COLO668 (cell line): ENCODE measurements at regions not wholly inside any gene's neighbourhood (a gene's known extent, or its start where the extent isn't known, plus 50 kb on each side); places are given as distances from the start of the nearest gene placed in this dataset.
A peak's percentile ranks its signal among the peaks of the same experiment; 100 is the strongest.

ENCODE experiments used
- DNase-seq: peaks from one replicate; lab custom pipeline; 2025; ENCODE audit not compliant: unreplicated experiment; lab: John Stamatoyannopoulos, UW

GRCh38 chr1:187413405-187414169 is 584.8 kb downstream of the PLA2G4A start:
- DNase-seq = no peak

DNA sequence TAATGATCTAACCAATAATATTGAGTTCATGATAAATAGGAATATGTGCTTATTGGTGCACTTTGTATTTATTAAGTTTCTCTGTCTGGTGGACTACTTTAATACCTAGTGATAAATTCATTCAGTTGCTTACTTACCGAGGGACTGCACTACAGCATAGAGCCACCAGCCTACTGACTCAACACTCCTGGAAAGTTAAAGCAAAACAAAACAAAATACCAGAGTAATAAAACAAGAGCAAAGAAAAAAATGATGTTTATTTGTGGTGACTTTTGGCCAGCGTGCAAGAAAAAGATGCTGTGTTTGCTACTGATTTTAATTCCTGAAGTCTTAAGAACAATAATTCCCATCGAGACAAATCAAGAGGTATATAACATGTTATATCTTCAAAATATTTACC is 586.3 kb downstream of the PLA2G4A start:
- no peak for DNase-seq

DNA sequence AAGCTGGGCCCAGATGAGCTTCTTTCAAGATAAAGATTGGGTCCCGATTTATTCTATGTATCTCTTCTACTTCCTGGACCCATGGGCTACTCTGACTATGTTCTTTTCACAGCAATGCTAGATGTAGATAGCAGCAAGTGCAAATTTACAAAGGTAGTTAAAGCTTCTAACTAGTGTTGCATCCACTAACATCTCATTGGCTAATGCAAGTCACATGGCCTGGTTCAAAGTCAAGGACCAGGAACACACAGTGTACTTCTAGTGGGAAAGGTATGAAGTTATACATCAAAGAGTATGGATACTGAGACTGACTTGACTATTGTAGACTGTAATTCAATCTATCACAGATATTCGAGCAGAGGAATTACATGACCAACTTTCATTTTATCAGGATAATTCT is 588.8 kb downstream of the PLA2G4A start:
- DNase-seq = no peak

DNA sequence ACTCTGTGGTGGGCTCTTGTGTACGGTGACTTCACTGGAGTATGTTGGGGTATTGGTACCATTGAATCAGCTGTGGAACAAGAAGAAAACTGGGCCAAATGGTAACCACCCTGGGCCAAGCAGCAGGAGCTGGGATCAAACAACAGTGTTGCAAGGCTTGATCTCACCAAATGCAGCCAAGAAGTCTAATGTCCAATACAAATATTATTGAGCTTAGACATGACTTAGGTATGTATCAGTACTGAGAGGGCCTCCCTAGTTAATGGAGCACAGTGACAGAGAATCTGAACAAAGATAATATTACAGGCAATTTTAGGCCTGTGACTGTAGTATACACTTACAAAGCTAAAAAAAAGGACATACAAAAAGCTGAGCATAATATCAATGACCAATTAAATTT is 604.8 kb downstream of the PLA2G4A start:
- DNase-seq = no peak

DNA sequence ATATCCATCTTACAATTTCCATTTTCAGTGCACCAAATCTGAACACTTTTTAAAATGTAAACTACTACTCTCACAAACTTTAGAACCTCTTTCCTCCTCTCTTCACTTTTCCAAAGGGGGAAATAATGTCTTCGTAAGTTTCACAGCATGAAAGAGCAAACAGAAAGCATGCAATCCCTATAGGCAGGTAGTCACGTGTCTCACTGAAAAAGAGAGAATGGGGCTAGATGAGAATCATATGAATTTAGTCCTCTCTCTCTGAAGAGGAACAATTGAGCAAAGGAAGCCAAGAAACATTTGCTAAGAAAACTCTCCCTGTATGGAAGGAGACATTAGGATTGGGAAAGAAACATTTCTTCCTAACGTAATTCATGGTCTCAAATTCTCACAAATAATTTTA is 613.9 kb downstream of the PLA2G4A start:
- no peak for DNase-seq

DNA sequence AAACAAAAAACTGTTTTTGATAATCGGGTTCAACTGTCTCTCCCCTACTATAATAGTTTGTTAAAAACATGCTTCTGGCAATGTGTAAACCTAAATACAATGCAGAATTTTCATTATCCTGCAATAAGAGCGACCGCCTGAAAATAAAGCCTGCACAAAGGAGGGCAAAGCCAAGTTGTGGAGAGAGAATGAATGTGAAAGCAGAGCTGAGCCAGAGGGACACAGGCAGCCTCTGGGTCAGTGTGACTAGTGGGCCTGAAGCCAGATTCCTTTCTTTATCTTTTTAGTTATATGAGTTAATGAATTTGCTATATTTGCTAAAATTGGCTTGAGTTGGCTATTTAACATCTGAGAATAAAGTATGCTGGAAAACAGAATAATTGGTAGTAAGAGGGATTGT is 615.2 kb downstream of the PLA2G4A start:
- DNase-seq = no peak

DNA sequence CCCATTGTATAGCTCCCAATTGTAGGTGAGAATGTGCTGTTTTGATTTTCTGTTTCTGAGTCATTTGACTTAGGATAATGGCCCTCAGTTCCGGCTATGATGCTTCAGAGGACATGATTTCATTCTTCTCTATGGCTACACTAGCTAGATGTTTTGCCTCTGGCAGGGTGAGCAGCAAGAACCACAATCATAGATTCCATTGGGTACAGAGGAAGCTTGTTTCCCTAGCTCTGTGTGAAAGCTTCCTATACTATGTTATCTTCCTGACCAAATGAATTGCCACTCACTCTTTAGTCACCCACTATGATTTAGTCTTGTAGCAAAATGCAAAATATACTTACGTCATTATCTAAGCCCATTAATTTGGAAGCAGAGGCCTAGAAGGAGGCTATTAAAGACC is 616.3 kb downstream of the PLA2G4A start:
- DNase-seq = no peak

DNA sequence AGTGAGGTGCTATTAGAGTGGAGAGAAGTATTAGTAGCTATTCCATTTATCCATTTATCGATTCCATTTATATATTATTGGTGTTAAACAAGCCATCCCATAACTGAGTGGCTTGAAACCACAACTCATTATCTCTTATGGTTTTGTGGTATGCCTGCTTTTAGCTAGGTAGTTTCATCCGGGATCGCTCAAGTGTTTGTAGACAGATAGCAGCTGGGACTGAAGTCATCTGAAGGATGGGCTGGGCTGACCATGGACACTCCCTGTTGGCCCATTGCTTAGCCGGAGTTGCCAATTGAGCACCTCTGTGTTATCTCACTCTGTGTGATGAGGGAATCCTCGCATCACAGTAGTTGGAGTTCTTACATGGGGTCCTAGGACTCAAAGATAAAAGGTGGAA is 622.5 kb downstream of the PLA2G4A start:
- no peak for DNase-seq

- DNase-seq = no peak
These were observed 625.3 kb downstream of the PLA2G4A start for GRCh38 chr1:187454010-187454409.

GRCh38 chr1:187456446-187456845 is 627.7 kb downstream of the PLA2G4A start:
- no peak for DNase-seq

DNA sequence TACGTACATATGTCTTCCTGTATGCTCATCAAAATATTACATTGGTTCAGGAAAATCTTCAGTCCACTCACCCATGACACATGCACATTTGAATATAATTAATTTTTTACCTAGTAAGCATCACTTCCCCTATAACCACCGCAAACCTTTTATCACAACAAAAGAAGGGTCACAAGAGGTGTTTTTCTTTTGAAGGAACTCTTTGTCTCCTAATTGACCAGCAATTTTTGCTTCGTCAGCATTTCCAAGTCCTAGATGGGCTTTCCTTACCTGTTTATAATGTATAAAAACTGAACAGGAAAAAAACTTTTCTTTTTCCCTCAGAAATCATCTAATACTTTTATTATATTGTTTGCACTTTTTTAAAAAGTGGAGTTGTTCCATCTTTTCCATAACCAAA is 631.3 kb downstream of the PLA2G4A start:
- DNase-seq = no peak

GRCh38 chr1:187464320-187464719 is 635.6 kb downstream of the PLA2G4A start:
- DNase-seq = no peak

GRCh38 chr1:187465441-187465840 is 636.7 kb downstream of the PLA2G4A start:
- DNase-seq = no peak

DNA sequence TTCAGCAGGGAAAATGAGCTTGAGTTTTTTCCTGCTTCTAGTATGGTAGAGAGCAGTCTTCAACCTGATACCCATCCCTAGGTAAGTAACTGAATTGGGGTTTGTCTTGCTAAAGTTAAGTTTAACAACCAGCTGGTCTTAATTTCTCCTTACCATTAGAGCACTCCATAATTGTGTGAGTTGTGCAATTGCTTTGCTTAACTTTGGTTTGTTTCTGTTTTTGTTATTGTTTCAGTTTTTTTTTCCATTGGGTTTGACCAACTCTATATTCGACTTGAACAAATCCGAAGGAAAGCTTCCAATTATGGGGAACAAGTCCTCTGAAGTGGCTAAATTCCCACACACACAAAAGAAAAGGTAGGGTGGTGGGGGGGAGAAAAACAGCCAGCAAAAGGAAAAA is 641.1 kb downstream of the PLA2G4A start:
- DNase-seq = no peak

GRCh38 chr1:187471555-187471954 is 642.8 kb downstream of the PLA2G4A start:
- no peak for DNase-seq

GRCh38 chr1:187474336-187474735 is 645.6 kb downstream of the PLA2G4A start:
- no peak for DNase-seq

DNA sequence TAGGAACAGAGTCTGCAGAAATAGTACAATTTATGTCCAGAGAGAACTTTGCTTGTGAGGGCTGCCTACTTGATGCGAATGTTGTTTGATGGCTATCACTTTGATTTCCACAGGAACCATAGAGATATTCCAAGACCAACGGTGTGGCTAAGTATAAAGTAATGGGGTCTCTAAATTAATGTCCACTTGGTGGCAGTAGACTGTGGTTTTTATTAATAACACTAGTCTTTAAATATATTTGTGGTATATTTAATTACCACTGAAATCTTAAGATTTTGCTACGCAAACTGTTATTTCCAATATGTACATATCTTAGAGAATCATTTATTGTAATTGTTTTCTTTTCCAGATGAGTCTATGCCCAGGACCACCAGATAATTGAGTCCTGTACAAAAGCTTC is 647.9 kb downstream of the PLA2G4A start:
- no peak for DNase-seq

GRCh38 chr1:187477103-187477502 is 648.4 kb downstream of the PLA2G4A start:
- DNase-seq = no peak

DNA sequence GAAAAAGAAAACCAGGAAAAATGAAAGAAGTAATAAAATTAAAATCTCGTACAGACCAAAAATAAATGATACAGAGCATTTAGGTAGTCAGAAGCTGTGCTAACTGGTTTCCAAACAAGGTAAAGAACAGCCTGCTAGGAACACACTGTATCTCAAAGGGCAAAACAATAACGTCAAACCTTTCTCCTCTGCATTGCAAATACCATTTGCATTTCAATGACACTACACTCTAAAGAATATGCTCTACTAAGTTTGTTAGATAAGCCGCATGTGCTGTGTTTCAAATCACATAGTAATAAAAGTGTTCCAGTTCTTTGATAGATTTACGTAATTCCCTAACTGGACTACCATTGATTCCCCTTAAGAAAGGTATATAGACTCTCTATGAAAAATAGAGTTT is 648.8 kb downstream of the PLA2G4A start:
- no peak for DNase-seq

GRCh38 chr1:187481581-187482148 is 652.9 kb downstream of the PLA2G4A start:
- DNase-seq = no peak

DNA sequence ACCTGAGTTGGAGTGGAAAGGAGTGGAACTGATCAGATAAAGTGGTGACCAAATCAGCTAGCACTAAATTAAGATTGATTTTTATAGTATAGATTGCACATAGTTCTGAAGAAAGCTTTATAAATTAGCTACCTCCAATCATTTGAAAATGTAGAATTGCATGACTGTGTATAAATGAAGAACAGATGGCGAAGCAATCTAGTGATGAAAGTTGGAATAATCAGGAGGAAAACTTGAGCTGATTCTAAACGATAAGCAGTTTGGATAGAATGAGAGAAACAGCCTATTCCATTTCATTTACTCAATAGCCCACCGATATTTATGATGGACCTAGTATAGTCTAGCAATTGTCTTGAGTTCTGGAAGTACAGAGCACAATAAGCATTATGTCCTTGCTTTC is 661.5 kb downstream of the PLA2G4A start:
- no peak for DNase-seq

- peak; percentile 12 for DNase-seq
These were observed 662.5 kb downstream of the PLA2G4A start for GRCh38 chr1:187491082-187491720.
